ENCODE measurements at regions not wholly inside any gene's neighbourhood (a gene's known extent, or its start where the extent isn't known, plus 50 kb on each side); places are given as distances from the start of the nearest gene placed in this dataset.
"Not testable (repeated sequence)": the region's sequence is repeated elsewhere in the genome, so short reads cannot be mapped to it uniquely, and the experiment has no call there.

DNA sequence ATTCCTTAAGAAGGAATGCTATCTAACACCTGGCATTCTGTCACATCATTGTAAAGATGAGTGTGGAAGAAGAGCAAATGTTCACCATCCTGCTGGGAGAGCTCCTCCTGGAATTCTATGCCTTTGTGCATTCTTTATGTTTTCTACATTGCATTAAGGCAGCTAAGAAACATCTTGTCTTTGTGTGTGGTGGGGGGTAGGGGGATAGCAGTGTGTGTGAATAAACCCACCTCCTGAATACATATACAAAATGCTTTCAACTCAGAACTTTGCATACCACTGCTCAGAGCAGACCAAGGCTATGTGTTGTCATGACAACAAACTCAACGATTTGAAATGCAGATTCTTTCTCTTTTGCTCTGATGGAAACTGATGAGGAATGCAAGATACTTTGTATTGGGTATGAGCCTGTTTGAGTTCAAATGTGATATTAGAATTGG is 193.6 kb upstream of the KAZN start:
- POLR2A ChIA-PET, result no interaction called here
- Mint-ChIP-seq H3K4me3 (no peak overlapping the region), H3K4me1 (ENCODE audit: low read depth) (no peaks in the 10 kb centered on the region), H3K27me3 (ENCODE audit: low read depth) (no peaks in the 10 kb centered on the region), H3K9me3 (ENCODE audit: insufficient read depth) (no peaks in the 10 kb centered on the region), H3K27ac (no peak overlapping the region), H3K36me3 (ENCODE audit: low read depth) (no peaks in the 10 kb centered on the region)
- DNase-seq, result no peak
- CTCF ChIA-PET, result no interaction called here
- ATAC-seq, result no peak

DNA sequence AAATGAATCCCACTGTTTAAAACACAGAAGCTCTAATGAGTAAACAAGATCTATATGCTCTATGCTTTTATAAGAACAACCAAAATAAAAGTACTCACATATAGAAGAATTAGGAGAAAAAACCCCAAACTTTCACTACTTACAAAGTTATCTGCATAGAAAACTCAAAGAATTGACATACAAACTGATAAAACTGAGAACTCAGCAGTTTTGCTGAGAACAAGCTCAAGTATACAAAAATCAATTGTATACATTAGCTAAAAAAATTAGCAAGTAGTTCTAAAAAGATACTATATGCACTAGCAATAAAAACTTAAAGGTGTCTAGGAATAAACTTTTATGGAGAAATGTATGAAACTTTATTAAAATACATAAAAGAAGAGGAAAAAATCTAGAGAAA is 186.2 kb upstream of the KAZN start:
- ChIA-PET CTCF (no interaction called here), POLR2A (no interaction called here)
- Mint-ChIP-seq H3K36me3 (ENCODE audit: low read depth) (no peaks in the 10 kb centered on the region), H3K9me3 (ENCODE audit: insufficient read depth) (no peaks in the 10 kb centered on the region), H3K4me1 (ENCODE audit: low read depth) (no peaks in the 10 kb centered on the region), H3K27me3 (ENCODE audit: low read depth) (no peaks in the 10 kb centered on the region), H3K4me3 (no peak overlapping the region), H3K27ac (no peak overlapping the region)
- ATAC-seq (no peak), DNase-seq (no peak)

DNA sequence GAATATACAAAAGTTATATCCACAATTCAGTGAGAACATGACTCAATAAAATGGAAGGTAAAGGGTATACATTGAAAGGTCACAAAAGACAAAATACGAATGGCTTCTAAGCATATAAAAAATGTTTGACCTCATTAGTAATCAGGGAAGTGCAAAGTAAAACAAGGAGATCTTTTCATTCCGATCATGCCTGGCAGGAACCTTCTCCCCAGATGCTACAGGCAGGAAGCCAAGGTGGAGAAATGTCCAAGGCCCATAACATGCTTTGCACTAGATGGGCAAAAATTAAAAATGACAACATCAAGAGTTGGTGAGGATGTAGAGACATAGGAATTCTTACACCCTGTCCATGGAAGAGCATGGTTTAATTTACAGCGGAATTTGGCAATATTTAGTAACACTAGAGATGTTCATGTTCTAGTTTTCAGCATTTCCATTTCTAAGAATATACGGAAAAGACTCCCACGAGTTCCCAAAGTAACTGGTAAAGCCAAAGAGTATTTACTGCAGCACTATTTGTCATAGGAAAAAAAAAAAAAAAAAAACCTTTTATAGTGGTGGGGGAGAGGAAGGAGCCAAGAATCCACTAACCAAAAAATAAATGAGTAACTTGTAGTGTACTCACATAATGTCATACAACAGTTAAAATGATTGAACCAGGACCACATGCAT is 184.5 kb upstream of the KAZN start:
- Mint-ChIP-seq H3K4me1 (ENCODE audit: low read depth) (no peaks in the 10 kb centered on the region), H3K4me3 (no peak overlapping the region), H3K27me3 (ENCODE audit: low read depth) (no peaks in the 10 kb centered on the region), H3K9me3 (ENCODE audit: insufficient read depth) (no peaks in the 10 kb centered on the region), H3K36me3 (ENCODE audit: low read depth) (no peaks in the 10 kb centered on the region), H3K27ac (no peak overlapping the region)
- ATAC-seq (no peak), DNase-seq (no peak)
- ChIA-PET POLR2A (no interaction called here), CTCF (no interaction called here)

- Mint-ChIP-seq H3K27ac (no peak overlapping the region), H3K27me3 (ENCODE audit: low read depth) (no peaks in the 10 kb centered on the region), H3K4me3 (no peak overlapping the region), H3K36me3 (ENCODE audit: low read depth) (no peaks in the 10 kb centered on the region), H3K4me1 (ENCODE audit: low read depth) (no peaks in the 10 kb centered on the region), H3K9me3 (ENCODE audit: insufficient read depth) (no peaks in the 10 kb centered on the region)
- ChIA-PET POLR2A (no interaction called here), CTCF (no interaction called here)
- DNase-seq (no peak), ATAC-seq (no peak)
Observed at GRCh38 chr1:14415396-14415795, 183.1 kb upstream of the KAZN start.

GRCh38 chr1:14419778-14420218 is 178.7 kb upstream of the KAZN start:
- H3K27me3 Mint-ChIP-seq (ENCODE audit: low read depth); DNase-seq; H3K4me1 Mint-ChIP-seq (ENCODE audit: low read depth); POLR2A ChIA-PET; H3K27ac Mint-ChIP-seq; H3K36me3 Mint-ChIP-seq (ENCODE audit: low read depth); H3K4me3 Mint-ChIP-seq; CTCF ChIA-PET; ATAC-seq; H3K9me3 Mint-ChIP-seq (ENCODE audit: insufficient read depth): not testable (repeated sequence)

GRCh38 chr1:14420686-14421085 is 177.8 kb upstream of the KAZN start:
- CTCF ChIA-PET, result no interaction called here
- Mint-ChIP-seq H3K27me3 (ENCODE audit: low read depth) (no peaks in the 10 kb centered on the region), H3K27ac (no peak overlapping the region), H3K36me3 (ENCODE audit: low read depth) (no peaks in the 10 kb centered on the region), H3K4me3 (no peak overlapping the region), H3K9me3 (ENCODE audit: insufficient read depth) (no peaks in the 10 kb centered on the region), H3K4me1 (ENCODE audit: low read depth) (no peaks in the 10 kb centered on the region)
- DNase-seq (no peak), ATAC-seq (no peak)
- POLR2A ChIA-PET, result no interaction called here

- ChIA-PET CTCF (no interaction called here), POLR2A (no interaction called here)
- Mint-ChIP-seq H3K36me3 (ENCODE audit: low read depth) (no peaks in the 10 kb centered on the region), H3K4me3 (no peak overlapping the region), H3K9me3 (ENCODE audit: insufficient read depth) (no peaks in the 10 kb centered on the region), H3K27ac (no peak overlapping the region), H3K4me1 (ENCODE audit: low read depth) (no peaks in the 10 kb centered on the region), H3K27me3 (ENCODE audit: low read depth) (no peaks in the 10 kb centered on the region)
- ATAC-seq (no peak), DNase-seq (no peak)
Observed at GRCh38 chr1:14421295-14421976, 177.0 kb upstream of the KAZN start.

GRCh38 chr1:14421977-14422609 is 176.4 kb upstream of the KAZN start:
- Mint-ChIP-seq H3K4me1 (ENCODE audit: low read depth) (no peaks in the 10 kb centered on the region), H3K4me3 (no peak overlapping the region), H3K27ac (no peak overlapping the region), H3K27me3 (ENCODE audit: low read depth) (no peaks in the 10 kb centered on the region), H3K36me3 (ENCODE audit: low read depth) (no peaks in the 10 kb centered on the region), H3K9me3 (ENCODE audit: insufficient read depth) (no peaks in the 10 kb centered on the region)
- ChIA-PET POLR2A (no interaction called here), CTCF (no interaction called here)
- ATAC-seq, result no peak
- DNase-seq, result no peak

DNA sequence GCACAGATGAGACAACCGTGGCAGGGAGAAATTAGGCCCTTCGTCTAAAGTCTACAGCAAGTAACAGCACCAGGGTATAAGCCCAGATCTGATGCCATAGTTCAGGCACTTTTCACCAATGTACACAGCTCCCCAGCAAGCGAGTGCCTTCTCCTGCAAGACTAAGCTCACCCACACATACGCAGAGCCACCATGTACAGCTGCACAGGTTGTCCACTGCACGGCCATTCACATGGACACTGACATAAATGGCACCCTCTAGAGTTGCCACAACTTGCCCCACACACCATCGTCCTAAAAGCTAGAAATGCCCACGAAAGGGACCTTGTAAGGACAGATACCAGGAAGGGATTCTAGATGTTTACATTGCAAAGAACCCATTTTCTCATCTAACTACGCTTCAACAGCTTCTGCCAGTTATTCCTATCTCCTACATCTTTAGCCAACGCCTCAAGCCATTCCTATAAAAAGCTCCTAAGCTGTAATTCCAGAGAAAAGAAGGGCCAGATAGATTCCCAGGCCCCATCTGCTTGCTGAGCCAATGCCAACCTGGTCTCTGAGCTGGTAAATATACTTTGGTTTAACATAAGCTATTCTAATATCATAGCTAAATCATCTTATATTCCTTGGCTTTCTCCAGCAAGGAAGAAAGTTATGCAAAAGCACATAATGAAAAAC is 174.0 kb upstream of the KAZN start:
- Mint-ChIP-seq H3K27ac (no peak overlapping the region), H3K36me3 (ENCODE audit: low read depth) (no peaks in the 10 kb centered on the region), H3K9me3 (ENCODE audit: insufficient read depth) (no peaks in the 10 kb centered on the region), H3K4me3 (no peak overlapping the region), H3K4me1 (ENCODE audit: low read depth) (no peaks in the 10 kb centered on the region), H3K27me3 (ENCODE audit: low read depth) (no peaks in the 10 kb centered on the region)
- POLR2A ChIA-PET, result no interaction called here
- ATAC-seq (no peak), DNase-seq (no peak)
- CTCF ChIA-PET, result no interaction called here

DNA sequence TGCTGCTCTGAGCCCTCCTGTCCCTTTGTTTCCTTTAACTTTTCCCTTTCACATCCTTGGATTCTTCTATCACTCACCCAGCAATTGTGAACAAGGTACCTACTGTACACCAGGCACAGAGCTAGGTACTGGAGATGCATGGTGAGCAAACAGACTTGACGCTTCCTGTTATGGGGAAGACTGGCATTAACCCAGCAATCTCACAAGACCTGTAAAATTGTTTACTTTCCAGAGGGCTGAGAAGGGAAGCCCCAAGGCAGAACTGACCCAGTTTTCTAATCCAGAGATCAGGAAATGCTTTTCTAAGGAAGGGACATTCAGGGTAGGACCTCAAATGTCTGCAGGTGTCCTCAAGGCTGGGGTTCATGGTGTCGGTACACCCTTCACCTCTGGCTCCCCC is 171.6 kb upstream of the KAZN start:
- DNase-seq (no peak), ATAC-seq (no peak)
- Mint-ChIP-seq H3K36me3 (ENCODE audit: low read depth) (no peaks in the 10 kb centered on the region), H3K4me3 (no peak overlapping the region), H3K27ac (no peak overlapping the region), H3K9me3 (ENCODE audit: insufficient read depth) (no peaks in the 10 kb centered on the region), H3K4me1 (ENCODE audit: low read depth) (no peaks in the 10 kb centered on the region), H3K27me3 (ENCODE audit: low read depth) (no peaks in the 10 kb centered on the region)
- ChIA-PET POLR2A (no interaction called here), CTCF (no interaction called here)

DNA sequence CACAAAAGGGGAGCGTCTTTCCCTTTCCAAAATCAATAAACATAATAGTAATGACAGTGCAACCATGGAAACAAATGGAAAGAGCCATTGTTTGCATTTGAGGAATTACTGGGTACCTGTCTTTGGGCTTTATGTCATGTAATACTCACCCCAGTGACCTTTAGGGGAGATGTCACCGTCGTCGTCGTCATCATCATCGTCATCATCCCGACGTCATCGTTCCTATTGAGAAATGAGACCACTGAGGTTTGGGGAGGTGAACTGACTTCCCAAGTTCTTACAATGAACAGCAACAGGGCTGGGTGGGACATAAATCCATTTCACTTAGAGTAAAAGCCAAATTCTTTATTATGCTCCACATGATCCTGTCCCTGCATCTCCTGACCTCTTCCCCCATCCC is 168.9 kb upstream of the KAZN start:
- no peaks in the 10 kb centered on the region for H3K27me3 Mint-ChIP-seq (ENCODE audit: low read depth)
- no peak for DNase-seq

GRCh38 chr1:14432728-14433127 is 165.8 kb upstream of the KAZN start:
- POLR2A ChIA-PET; H3K27ac Mint-ChIP-seq; CTCF ChIA-PET; H3K4me3 Mint-ChIP-seq; H3K9me3 Mint-ChIP-seq (ENCODE audit: insufficient read depth); H3K27me3 Mint-ChIP-seq (ENCODE audit: low read depth); H3K4me1 Mint-ChIP-seq (ENCODE audit: low read depth); ATAC-seq; H3K36me3 Mint-ChIP-seq (ENCODE audit: low read depth); DNase-seq: not testable (repeated sequence)

More for the DNA sequence above, 168.9 kb upstream of the KAZN start:
- POLR2A ChIA-PET, result no interaction called here
- H3K4me1 Mint-ChIP-seq (ENCODE audit: low read depth), result no peaks in the 10 kb centered on the region
- no peak for ATAC-seq
- CTCF ChIA-PET, result no interaction called here
- no peaks in the 10 kb centered on the region for H3K36me3 Mint-ChIP-seq (ENCODE audit: low read depth)
- H3K4me3 Mint-ChIP-seq, result no peak overlapping the region
- no peak overlapping the region for H3K27ac Mint-ChIP-seq
- no peaks in the 10 kb centered on the region for H3K9me3 Mint-ChIP-seq (ENCODE audit: insufficient read depth)

All from activated CD8-positive, alpha-beta T cell treated with anti-CD3 and anti-CD28 coated beads, Interleukin-2, amount 10 ng/mL, durations not matched to agents 7 days and 5 days (primary cell).